ENCODE measurements at regions not wholly inside any gene's neighbourhood (a gene's known extent, or its start where the extent isn't known, plus 50 kb on each side); places are given as distances from the start of the nearest gene placed in this dataset.

- no peaks in the 10 kb centered on the region for H3K9me3 ChIP-seq
- intact Hi-C loops (cut with DNase I; ENCODE audit: low total_unique reads) (no loop called here), in situ Hi-C loops (cut with MboI; ENCODE audit: low sequenced_read_pairs in 4 of 4) (no loop called here)
- no peak for TF ChIP-seq CTCF (IDR thresholded peaks at IDR 0.05 in 4 of 5, conservative IDR thresholded peaks at IDR 0.05 in 1 of 5)
- no peak for TF ChIP-seq POLR2A (IDR thresholded peaks at IDR 0.05)
- H3K4me3 ChIP-seq = no peak overlapping the region
- H3K4me1 ChIP-seq = no peaks in the 10 kb centered on the region
- no peak overlapping the region for H3K27ac ChIP-seq
- H3K36me3 ChIP-seq = no peaks in the 10 kb centered on the region
- ATAC-seq = no peak
- no peak for DNase-seq
- no peaks in the 10 kb centered on the region for H3K27me3 ChIP-seq
These were observed 116.5 kb upstream of the KCND2 start for GRCh38 chr7:120156476-120156875.

- TF ChIP-seq CTCF (IDR thresholded peaks at IDR 0.05 in 4 of 5, conservative IDR thresholded peaks at IDR 0.05 in 1 of 5) = no peak
- no peak for TF ChIP-seq POLR2A (IDR thresholded peaks at IDR 0.05)
- no peaks in the 10 kb centered on the region for H3K9me3 ChIP-seq
- ATAC-seq (no peak), DNase-seq (no peak)
- no peaks in the 10 kb centered on the region for H3K36me3 ChIP-seq
- no peak overlapping the region for H3K4me3 ChIP-seq
- in situ Hi-C loops (cut with MboI; ENCODE audit: low sequenced_read_pairs in 4 of 4) (no loop called here), intact Hi-C loops (cut with DNase I; ENCODE audit: low total_unique reads) (no loop called here)
- H3K27ac ChIP-seq = no peak overlapping the region
- no peaks in the 10 kb centered on the region for H3K4me1 ChIP-seq
- H3K27me3 ChIP-seq = no peaks in the 10 kb centered on the region
These were observed 112.8 kb upstream of the KCND2 start for GRCh38 chr7:120160166-120160565.

- intact Hi-C loops (cut with DNase I; ENCODE audit: low total_unique reads) (no loop called here), in situ Hi-C loops (cut with MboI; ENCODE audit: low sequenced_read_pairs in 4 of 4) (no loop called here)
- no peak for TF ChIP-seq CTCF (IDR thresholded peaks at IDR 0.05 in 4 of 5, conservative IDR thresholded peaks at IDR 0.05 in 1 of 5)
- TF ChIP-seq POLR2A (IDR thresholded peaks at IDR 0.05) = no peak
- Histone ChIP-seq H3K27ac (no peak overlapping the region), H3K9me3 (no peaks in the 10 kb centered on the region), H3K4me3 (no peak overlapping the region), H3K36me3 (no peaks in the 10 kb centered on the region), H3K27me3 (no peaks in the 10 kb centered on the region), H3K4me1 (no peaks in the 10 kb centered on the region)
- DNase-seq (no peak), ATAC-seq (no peak)
These were observed 109.5 kb upstream of the KCND2 start for GRCh38 chr7:120163449-120163848.

- Histone ChIP-seq H3K9me3 (no peaks in the 10 kb centered on the region), H3K27ac (no peak overlapping the region), H3K27me3 (no peaks in the 10 kb centered on the region), H3K4me3 (no peak overlapping the region), H3K36me3 (no peaks in the 10 kb centered on the region), H3K4me1 (no peaks in the 10 kb centered on the region)
- in situ Hi-C loops (cut with MboI; ENCODE audit: low sequenced_read_pairs in 4 of 4) (no loop called here), intact Hi-C loops (cut with DNase I; ENCODE audit: low total_unique reads) (loop anchor here (5.0 kb wide), 1 partner anchor 113 kb away; no protein-coding TSS in a partner anchor)
- ATAC-seq (no peak), DNase-seq (no peak)
- no peak for TF ChIP-seq POLR2A (IDR thresholded peaks at IDR 0.05)
- TF ChIP-seq CTCF (IDR thresholded peaks at IDR 0.05 in 4 of 5, conservative IDR thresholded peaks at IDR 0.05 in 1 of 5) = no peak
These were observed 107.7 kb upstream of the KCND2 start for GRCh38 chr7:120165227-120165626.

- Histone ChIP-seq H3K27ac (peak overlapping the region; percentile 50 to 67 (median 50)), H3K27me3 (no peaks in the 10 kb centered on the region), H3K36me3 (no peaks in the 10 kb centered on the region), H3K4me3 (no peak overlapping the region), H3K4me1 (peaks cover 7 to 13% of the 10 kb centered on the region in 2 donors), H3K9me3 (no peaks in the 10 kb centered on the region)
- in situ Hi-C loops (cut with MboI; ENCODE audit: low sequenced_read_pairs in 4 of 4) (no loop called here), intact Hi-C loops (cut with DNase I; ENCODE audit: low total_unique reads) (loop anchor here (5.0 kb wide), 1 partner anchor 116 kb away; no protein-coding TSS in a partner anchor)
- TF ChIP-seq POLR2A (IDR thresholded peaks at IDR 0.05) (no peak), CTCF (IDR thresholded peaks at IDR 0.05 in 4 of 5, conservative IDR thresholded peaks at IDR 0.05 in 1 of 5) (no peak)
- no peak for DNase-seq
- ATAC-seq = peak; percentile 81 to 82
These were observed 104.9 kb upstream of the KCND2 start for GRCh38 chr7:120168066-120168465.

Data from gastrocnemius medialis (tissue), 4 donors.